Neural crest cell (in vitro differentiated cells): ENCODE measurements at regions not wholly inside any gene's neighbourhood (a gene's known extent, or its start where the extent isn't known, plus 50 kb on each side); places are given as distances from the start of the nearest gene placed in this dataset.

Source experiments
- DNase-seq: peaks from one replicate; pipeline ENCODE4 v3.0.0; 2021; ENCODE audit warnings: low read depth, mixed read lengths, low spot score
- H3K27ac Mint-ChIP-seq: one replicate; pipeline ENCODE4 v1.8.0; 2021; ENCODE audit warnings: mild to moderate bottlenecking, mixed read lengths; ENCODE audit not compliant: unreplicated experiment
- H3K27me3 Mint-ChIP-seq: 2 replicates; pipeline ENCODE4 v1.8.0; 2021; ENCODE audit warnings: low read depth, mild to moderate bottlenecking, mixed read lengths
- H3K36me3 Mint-ChIP-seq: 2 replicates; pipeline ENCODE4 v1.8.0; 2021; ENCODE audit warnings: low read depth, mild to moderate bottlenecking, mixed read lengths
- H3K4me1 Mint-ChIP-seq: 2 replicates; pipeline ENCODE4 v1.8.0; 2021; ENCODE audit warnings: mixed read lengths
- H3K4me3 Mint-ChIP-seq: one replicate; pipeline ENCODE4 v1.8.0; 2021; ENCODE audit warnings: mild to moderate bottlenecking, mixed read lengths
- H3K9me3 Mint-ChIP-seq: 2 replicates; pipeline ENCODE4 v1.8.0; 2021; ENCODE audit warnings: mixed read lengths
- TF ChIP-seq, protein P1 (sequence below): fragments of 200-600 bp; sonication (generic); conservative IDR thresholded peaks from 2 replicates; pipeline ENCODE4 v1.5.0; 2021; ENCODE audit warnings: antibody characterized with exemption, mild to moderate bottlenecking

DNA sequence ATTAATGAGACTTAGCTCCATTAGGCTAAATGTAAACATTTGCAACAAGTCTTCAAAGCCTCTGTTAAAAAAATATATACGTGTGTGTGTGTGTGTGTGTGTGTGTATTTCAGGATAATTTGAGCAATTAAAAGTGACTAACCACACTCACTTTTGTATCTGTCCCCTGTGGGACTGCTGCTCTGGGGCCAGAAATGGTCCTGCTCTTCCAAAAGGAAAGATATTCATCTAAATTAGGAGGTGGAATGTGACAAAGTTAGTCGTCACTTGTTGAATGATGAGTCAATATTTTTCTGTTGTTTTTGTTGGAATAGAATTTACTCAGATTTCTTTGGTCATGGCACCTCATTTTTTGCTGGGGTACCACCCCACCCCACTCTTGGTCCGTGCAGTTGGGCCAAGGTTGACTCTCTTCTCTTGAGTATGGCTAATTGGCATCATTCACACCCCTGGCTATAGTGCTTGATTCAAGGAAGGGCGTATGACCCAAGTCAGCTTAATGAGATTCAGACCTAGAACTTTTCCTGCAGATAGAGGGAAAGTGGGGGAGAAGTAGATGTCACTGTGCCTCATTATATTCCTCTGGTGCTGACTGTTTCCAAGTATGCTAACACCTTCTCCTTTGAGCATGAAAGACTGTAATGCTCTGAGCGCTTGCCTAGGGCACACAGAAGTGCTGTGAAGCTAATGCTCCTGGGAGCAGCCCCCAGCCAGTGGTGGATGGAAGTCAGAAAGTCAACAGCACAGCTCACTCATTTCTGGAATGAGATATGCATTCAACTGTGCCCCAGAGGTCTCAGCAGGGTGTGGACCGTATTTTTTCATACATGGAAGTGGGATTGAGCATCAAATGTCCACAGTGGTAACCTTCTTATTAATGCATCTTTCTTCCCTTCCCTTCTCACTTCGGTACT is 577.0 kb upstream of the TBX3 start:
- Mint-ChIP-seq H3K36me3 (no peaks in the 10 kb centered on the region), H3K4me1 (no peaks in the 10 kb centered on the region), H3K27ac (no peak overlapping the region), H3K4me3 (no peak overlapping the region), H3K27me3 (peaks cover 2% of the 10 kb centered on the region), H3K9me3 (no peaks in the 10 kb centered on the region)
- DNase-seq, result no peak
- TF ChIP-seq, protein P1, sequence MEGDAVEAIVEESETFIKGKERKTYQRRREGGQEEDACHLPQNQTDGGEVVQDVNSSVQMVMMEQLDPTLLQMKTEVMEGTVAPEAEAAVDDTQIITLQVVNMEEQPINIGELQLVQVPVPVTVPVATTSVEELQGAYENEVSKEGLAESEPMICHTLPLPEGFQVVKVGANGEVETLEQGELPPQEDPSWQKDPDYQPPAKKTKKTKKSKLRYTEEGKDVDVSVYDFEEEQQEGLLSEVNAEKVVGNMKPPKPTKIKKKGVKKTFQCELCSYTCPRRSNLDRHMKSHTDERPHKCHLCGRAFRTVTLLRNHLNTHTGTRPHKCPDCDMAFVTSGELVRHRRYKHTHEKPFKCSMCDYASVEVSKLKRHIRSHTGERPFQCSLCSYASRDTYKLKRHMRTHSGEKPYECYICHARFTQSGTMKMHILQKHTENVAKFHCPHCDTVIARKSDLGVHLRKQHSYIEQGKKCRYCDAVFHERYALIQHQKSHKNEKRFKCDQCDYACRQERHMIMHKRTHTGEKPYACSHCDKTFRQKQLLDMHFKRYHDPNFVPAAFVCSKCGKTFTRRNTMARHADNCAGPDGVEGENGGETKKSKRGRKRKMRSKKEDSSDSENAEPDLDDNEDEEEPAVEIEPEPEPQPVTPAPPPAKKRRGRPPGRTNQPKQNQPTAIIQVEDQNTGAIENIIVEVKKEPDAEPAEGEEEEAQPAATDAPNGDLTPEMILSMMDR, result no peak

DNA sequence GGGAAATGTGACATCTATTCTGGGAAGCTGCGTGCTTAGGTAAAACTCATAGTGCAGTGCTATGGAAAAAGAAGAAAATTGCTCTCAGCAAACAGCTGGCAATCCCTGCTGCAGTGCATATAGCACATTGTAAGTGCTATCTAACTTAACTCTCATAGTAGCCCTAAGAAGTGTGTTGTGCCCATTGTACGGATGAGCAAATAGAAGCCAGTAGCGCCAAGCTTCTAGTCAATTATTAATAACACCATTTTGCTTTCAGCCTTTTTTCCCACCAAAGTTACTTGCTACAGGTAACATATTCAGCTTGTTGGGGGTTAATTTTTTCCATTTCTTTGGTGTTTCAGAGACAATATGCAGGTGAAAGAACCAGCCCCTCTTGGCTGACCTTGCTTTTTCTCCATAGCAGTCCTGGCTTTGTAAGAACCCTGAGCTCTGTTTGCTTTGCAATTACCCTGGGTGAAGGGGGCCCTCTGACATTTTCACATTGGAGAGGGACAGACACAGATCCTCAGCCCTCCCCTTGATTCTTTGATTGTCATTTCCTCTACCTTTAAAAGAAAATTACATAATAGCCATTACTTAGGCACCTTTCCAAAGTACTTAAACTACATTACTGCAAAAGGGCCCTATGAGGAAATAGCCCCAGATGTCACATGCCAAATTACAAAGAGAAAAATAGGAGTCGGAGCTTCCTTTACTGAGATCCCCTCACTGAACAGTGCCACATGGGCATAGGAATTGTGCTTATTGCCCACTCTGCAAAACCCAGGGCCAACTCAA is 576.2 kb upstream of the TBX3 start:
- TF ChIP-seq, protein P1, result no peak
- no peak for DNase-seq
- Mint-ChIP-seq H3K36me3 (no peaks in the 10 kb centered on the region), H3K9me3 (no peaks in the 10 kb centered on the region), H3K4me1 (no peaks in the 10 kb centered on the region), H3K27me3 (peaks cover 2% of the 10 kb centered on the region), H3K4me3 (no peak overlapping the region), H3K27ac (no peak overlapping the region)

DNA sequence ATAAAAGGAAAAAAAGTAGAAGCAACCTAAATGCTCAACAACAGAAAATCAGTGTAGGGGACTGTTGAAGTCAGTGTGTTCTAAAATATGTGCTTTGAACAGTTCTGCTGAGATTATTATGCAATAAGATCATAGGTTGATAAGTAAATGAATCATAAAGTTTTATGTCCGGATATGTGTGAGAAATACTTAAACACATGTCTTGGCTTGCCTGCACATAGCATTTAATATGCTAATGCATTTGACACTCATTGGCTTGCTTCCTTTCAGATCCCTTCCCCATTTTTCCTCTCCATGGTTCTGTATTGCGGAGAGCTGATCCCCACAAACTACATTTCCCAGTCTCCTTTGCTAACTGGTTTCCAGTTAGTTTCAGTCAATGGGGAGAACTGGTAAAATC is 573.8 kb upstream of the TBX3 start:
- TF ChIP-seq, protein P1, result no peak
- H3K27ac Mint-ChIP-seq, result no peak overlapping the region
- H3K27me3 Mint-ChIP-seq, result peaks cover 3% of the 10 kb centered on the region
- H3K4me1 Mint-ChIP-seq, result no peaks in the 10 kb centered on the region
- no peaks in the 10 kb centered on the region for H3K9me3 Mint-ChIP-seq
- no peak overlapping the region for H3K4me3 Mint-ChIP-seq
- no peak for DNase-seq
- H3K36me3 Mint-ChIP-seq, result no peaks in the 10 kb centered on the region

DNA sequence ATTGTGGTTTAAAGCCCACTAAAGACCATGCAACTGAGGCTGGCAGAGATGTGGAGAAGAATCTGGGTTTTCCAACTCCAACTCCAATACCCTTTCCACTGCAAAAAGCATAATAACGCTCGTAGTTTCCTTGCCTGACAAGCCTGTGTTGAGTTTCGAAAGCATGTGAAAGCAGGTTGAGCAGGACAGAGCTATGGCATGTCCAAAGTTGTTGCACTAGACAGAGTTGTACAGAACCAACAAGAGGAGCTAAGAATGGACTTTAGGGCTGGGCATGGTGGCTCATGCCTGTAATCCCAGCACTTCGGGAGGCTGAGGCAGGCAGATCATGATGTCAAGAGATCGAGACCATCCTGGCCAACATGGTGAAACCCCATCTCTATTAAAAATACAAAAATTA is 572.0 kb upstream of the TBX3 start:
- Mint-ChIP-seq H3K9me3 (peaks cover 2% of the 10 kb centered on the region), H3K4me3 (no peak overlapping the region), H3K4me1 (no peaks in the 10 kb centered on the region), H3K27me3 (peaks cover 11% of the 10 kb centered on the region), H3K36me3 (no peaks in the 10 kb centered on the region), H3K27ac (no peak overlapping the region)
- DNase-seq, result no peak
- TF ChIP-seq, protein P1, result no peak

DNA sequence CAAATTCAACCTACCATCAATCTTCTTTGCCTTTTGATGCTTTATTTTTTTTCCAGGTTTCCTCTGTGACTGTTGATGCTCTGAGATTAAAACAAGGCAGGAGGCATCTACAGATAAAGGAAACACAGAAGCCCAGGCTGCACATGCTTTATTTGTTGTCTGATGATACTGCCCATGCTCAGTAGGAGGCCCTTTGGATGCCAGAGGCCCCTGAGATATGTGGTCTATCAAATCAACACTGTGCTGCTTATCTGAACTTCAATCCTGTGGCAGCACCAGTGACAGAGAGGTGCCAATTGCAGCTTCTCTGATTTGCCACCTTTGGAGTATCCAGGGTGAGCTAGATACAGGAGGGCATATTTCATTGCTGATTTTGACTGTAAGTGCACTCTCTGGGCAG is 571.3 kb upstream of the TBX3 start:
- peaks cover 15% of the 10 kb centered on the region for H3K27me3 Mint-ChIP-seq
- no peak overlapping the region for H3K4me3 Mint-ChIP-seq
- no peak for DNase-seq
- no peak overlapping the region for H3K27ac Mint-ChIP-seq
- H3K9me3 Mint-ChIP-seq, result peaks cover 2% of the 10 kb centered on the region
- no peaks in the 10 kb centered on the region for H3K36me3 Mint-ChIP-seq
- TF ChIP-seq, protein P1, result no peak
- H3K4me1 Mint-ChIP-seq, result no peaks in the 10 kb centered on the region
